ENCODE measurements at regions not wholly inside any gene's neighbourhood (a gene's known extent, or its start where the extent isn't known, plus 50 kb on each side); places are given as distances from the start of the nearest gene placed in this dataset.
A peak's percentile ranks its signal among the peaks of the same experiment; 100 is the strongest.
"Not testable (repeated sequence)": the region's sequence is repeated elsewhere in the genome, so short reads cannot be mapped to it uniquely, and the experiment has no call there.

DNA sequence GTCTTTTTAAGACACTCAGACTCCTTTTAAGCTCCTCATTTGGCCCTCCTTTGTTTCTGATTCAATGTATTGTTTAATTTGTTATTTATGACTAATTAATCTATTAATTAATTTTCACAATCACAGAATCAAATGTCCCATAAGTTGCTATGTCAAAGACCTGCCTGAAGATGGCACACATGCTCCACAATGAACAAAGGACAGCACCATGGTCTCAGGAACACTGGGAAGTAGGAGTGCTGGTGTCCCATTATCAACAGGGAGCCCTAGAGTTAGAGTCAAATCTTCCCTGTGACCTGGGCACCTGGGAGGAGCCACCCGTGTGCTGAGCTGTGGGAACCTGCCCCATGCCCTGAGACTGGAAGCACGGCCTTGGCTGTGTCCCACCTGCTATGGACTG, 1164.3 kb downstream of the RPIA start:
- H3K4me1 ChIP-seq; H3K27ac Mint-ChIP-seq (ENCODE audit: unreplicated experiment); BruUV-seq (replicated peaks); H3K36me3 ChIP-seq (ENCODE audit: control insufficient read depth, insufficient read depth, low read length); CTCF ChIA-PET; H3K27me3 Mint-ChIP-seq (ENCODE audit: insufficient read depth, unreplicated experiment); H3K27me3 ChIP-seq (replicated peaks; ENCODE audit: control insufficient read depth, insufficient read depth, low read length); H3K4me1 Mint-ChIP-seq (ENCODE audit: low read depth, unreplicated experiment); H3K9me3 ChIP-seq; H3K4me3 ChIP-seq (ENCODE audit: low read depth, low read length); POLR2A ChIA-PET; intact Hi-C loops (cut with micrococcal nuclease; ENCODE audit: unreplicated experiment); H3K9me3 Mint-ChIP-seq (ENCODE audit: unreplicated experiment); H3K36me3 Mint-ChIP-seq (ENCODE audit: insufficient read depth, unreplicated experiment); H3K4me3 Mint-ChIP-seq (ENCODE audit: unreplicated experiment); DNase-seq: not testable (repeated sequence)
- TF ChIP-seq, protein P1, sequence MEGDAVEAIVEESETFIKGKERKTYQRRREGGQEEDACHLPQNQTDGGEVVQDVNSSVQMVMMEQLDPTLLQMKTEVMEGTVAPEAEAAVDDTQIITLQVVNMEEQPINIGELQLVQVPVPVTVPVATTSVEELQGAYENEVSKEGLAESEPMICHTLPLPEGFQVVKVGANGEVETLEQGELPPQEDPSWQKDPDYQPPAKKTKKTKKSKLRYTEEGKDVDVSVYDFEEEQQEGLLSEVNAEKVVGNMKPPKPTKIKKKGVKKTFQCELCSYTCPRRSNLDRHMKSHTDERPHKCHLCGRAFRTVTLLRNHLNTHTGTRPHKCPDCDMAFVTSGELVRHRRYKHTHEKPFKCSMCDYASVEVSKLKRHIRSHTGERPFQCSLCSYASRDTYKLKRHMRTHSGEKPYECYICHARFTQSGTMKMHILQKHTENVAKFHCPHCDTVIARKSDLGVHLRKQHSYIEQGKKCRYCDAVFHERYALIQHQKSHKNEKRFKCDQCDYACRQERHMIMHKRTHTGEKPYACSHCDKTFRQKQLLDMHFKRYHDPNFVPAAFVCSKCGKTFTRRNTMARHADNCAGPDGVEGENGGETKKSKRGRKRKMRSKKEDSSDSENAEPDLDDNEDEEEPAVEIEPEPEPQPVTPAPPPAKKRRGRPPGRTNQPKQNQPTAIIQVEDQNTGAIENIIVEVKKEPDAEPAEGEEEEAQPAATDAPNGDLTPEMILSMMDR (IDR thresholded peaks at IDR 0.05; ENCODE audit: insufficient read depth in 1 of 2, low read depth in 1 of 2, low read length in 1 of 2, severe bottlenecking in 1 of 2, unreplicated experiment in 1 of 2) = peak in 1 of 2 experiments; percentile 30

DNA sequence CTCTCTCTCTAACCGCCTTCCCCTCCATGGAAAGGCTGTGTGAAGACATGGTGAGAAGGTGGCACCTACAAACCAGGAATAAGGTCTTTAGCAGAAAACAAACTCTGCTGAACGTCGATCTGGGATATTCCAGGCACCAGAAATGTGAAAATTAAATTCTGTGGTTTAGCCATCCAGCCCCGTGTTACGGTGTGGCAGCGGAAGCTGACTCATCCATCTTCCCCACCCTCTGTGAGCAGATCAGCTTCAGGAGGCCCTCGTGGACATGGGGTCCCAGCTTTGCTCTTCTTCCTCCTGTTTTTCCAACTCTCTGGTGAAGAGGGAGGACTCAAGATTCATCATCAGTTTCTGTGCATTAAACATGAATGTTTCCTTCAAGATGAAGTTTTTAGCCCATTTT, 1164.8 kb downstream of the RPIA start:
- H3K4me3 Mint-ChIP-seq (ENCODE audit: unreplicated experiment); POLR2A ChIA-PET; H3K27me3 Mint-ChIP-seq (ENCODE audit: insufficient read depth, unreplicated experiment); H3K27me3 ChIP-seq (replicated peaks; ENCODE audit: control insufficient read depth, insufficient read depth, low read length); H3K4me1 Mint-ChIP-seq (ENCODE audit: low read depth, unreplicated experiment); CTCF ChIA-PET; BruUV-seq (replicated peaks); H3K9me3 ChIP-seq; H3K4me1 ChIP-seq; H3K4me3 ChIP-seq (ENCODE audit: low read depth, low read length); H3K36me3 Mint-ChIP-seq (ENCODE audit: insufficient read depth, unreplicated experiment); H3K9me3 Mint-ChIP-seq (ENCODE audit: unreplicated experiment); DNase-seq; H3K36me3 ChIP-seq (ENCODE audit: control insufficient read depth, insufficient read depth, low read length); H3K27ac Mint-ChIP-seq (ENCODE audit: unreplicated experiment); intact Hi-C loops (cut with micrococcal nuclease; ENCODE audit: unreplicated experiment): not testable (repeated sequence)

DNA sequence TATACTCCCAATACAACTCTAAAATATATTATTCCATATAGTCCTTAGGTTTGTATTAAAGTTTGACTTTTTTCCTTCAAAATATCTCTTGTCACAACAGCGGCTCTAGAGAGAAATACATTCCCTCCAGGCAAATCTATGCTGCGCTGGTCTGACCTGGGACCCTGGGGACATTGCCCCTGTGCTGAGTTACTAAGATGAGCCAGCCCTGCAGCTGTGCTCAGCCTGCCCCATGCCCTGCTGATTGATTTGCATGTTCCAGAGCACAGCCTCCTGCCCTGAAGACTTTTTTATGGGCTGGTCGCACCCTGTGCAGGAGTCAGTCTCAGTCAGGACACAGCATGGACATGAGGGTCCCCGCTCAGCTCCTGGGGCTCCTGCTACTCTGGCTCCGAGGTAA, 1170.7 kb downstream of the RPIA start:
- intact Hi-C loops (cut with micrococcal nuclease; ENCODE audit: unreplicated experiment); H3K27me3 Mint-ChIP-seq (ENCODE audit: insufficient read depth, unreplicated experiment); BruUV-seq (replicated peaks); H3K27ac Mint-ChIP-seq (ENCODE audit: unreplicated experiment); H3K4me3 ChIP-seq (ENCODE audit: low read depth, low read length); DNase-seq; CTCF ChIA-PET; H3K9me3 Mint-ChIP-seq (ENCODE audit: unreplicated experiment); H3K4me3 Mint-ChIP-seq (ENCODE audit: unreplicated experiment); H3K4me1 ChIP-seq; H3K4me1 Mint-ChIP-seq (ENCODE audit: low read depth, unreplicated experiment); H3K9me3 ChIP-seq; POLR2A ChIA-PET; H3K27me3 ChIP-seq (replicated peaks; ENCODE audit: control insufficient read depth, insufficient read depth, low read length); H3K36me3 ChIP-seq (ENCODE audit: control insufficient read depth, insufficient read depth, low read length); H3K36me3 Mint-ChIP-seq (ENCODE audit: insufficient read depth, unreplicated experiment): not testable (repeated sequence)

DNA sequence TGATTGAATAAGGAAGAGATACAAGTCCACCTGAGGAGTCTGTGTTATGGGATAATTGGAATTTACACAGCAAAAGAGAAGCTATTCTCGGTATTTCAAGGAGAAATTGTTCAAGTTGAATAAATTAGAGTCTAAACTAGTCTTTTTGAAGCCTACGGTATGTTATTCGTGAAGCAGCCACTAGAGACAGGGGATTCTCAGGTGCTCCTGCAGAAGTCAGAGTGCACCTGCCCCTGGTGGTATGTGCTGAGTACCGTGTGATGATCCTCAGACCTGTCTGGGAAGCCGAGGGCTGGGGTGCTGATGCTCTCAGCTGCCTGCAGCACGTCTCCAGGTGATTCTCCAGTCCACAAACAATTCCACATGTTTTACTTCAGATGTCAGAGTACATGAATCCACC, 1171.7 kb downstream of the RPIA start:
- CTCF ChIA-PET; H3K27me3 Mint-ChIP-seq (ENCODE audit: insufficient read depth, unreplicated experiment); POLR2A ChIA-PET; H3K4me1 ChIP-seq; DNase-seq; H3K9me3 ChIP-seq; BruUV-seq (replicated peaks); H3K9me3 Mint-ChIP-seq (ENCODE audit: unreplicated experiment); H3K27ac Mint-ChIP-seq (ENCODE audit: unreplicated experiment); H3K27me3 ChIP-seq (replicated peaks; ENCODE audit: control insufficient read depth, insufficient read depth, low read length); H3K36me3 Mint-ChIP-seq (ENCODE audit: insufficient read depth, unreplicated experiment); H3K36me3 ChIP-seq (ENCODE audit: control insufficient read depth, insufficient read depth, low read length); intact Hi-C loops (cut with micrococcal nuclease; ENCODE audit: unreplicated experiment); H3K4me1 Mint-ChIP-seq (ENCODE audit: low read depth, unreplicated experiment); H3K4me3 Mint-ChIP-seq (ENCODE audit: unreplicated experiment); H3K4me3 ChIP-seq (ENCODE audit: low read depth, low read length): not testable (repeated sequence)

DNA sequence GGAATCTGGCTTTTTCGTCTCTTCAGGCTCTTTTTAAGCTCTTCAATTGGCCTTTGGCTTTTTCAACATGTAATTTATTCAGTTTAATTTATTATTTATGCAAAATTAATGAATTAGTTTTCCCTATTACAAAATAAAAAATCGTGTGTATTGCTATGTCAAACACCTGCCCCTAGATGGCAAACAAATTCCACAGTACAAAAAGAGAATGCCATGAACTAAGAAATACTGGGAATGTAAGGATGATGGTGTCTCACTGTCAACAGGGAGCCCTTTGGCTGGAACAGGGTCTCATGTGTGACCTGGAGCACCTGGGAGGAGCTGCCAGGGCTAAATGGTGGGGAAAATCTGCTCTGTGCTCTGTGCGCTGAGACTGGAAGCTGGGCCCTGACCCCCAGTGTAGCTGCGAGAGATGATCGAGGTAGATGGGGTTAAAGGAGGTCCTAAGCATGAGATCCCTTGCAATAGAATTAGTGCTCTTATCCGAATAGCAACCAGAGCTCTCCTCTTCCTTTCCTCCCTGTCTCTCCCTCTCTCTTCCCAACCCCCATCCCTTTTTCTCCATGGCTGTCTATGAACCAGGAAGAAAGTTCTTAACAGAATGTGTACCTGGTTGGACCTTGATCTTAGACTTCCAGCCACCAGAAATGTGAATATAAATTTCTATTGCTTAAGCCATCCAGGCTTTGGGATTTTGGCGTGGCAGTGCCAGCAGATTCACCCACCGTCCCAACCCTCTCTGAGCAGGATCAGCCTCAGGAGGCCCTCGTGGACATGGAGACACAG, 1183.5 kb downstream of the RPIA start:
- H3K36me3 ChIP-seq (ENCODE audit: control insufficient read depth, insufficient read depth, low read length); DNase-seq; CTCF ChIA-PET; H3K4me1 ChIP-seq; H3K27me3 Mint-ChIP-seq (ENCODE audit: insufficient read depth, unreplicated experiment); POLR2A ChIA-PET; H3K9me3 Mint-ChIP-seq (ENCODE audit: unreplicated experiment); H3K36me3 Mint-ChIP-seq (ENCODE audit: insufficient read depth, unreplicated experiment); BruUV-seq (replicated peaks); H3K4me1 Mint-ChIP-seq (ENCODE audit: low read depth, unreplicated experiment); H3K27me3 ChIP-seq (replicated peaks; ENCODE audit: control insufficient read depth, insufficient read depth, low read length); H3K4me3 Mint-ChIP-seq (ENCODE audit: unreplicated experiment); H3K9me3 ChIP-seq; H3K27ac Mint-ChIP-seq (ENCODE audit: unreplicated experiment); intact Hi-C loops (cut with micrococcal nuclease; ENCODE audit: unreplicated experiment); H3K4me3 ChIP-seq (ENCODE audit: low read depth, low read length): not testable (repeated sequence)

DNA sequence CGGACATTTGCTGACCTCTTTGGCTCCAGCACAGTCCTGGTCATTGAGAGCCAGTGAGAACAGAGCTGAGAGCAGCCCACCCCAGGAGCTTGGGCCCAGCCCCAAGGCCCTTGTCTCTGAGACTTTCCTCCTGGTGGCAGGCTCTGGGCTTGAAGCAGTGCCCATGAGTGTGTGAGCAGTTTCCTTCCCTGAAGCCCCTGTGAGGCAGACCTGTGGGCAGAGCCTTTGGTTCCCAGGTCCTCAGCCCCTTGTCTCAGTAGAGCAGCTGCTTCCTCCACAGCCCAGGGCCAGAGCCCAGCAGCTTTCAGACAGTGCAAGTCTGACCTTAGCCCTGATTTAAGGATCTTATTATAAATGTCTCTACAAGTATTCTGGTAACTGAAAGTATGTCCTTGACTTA, 1185.0 kb downstream of the RPIA start:
- POLR2A ChIA-PET; CTCF ChIA-PET; H3K27me3 ChIP-seq (replicated peaks; ENCODE audit: control insufficient read depth, insufficient read depth, low read length); H3K4me3 ChIP-seq (ENCODE audit: low read depth, low read length); H3K4me1 Mint-ChIP-seq (ENCODE audit: low read depth, unreplicated experiment); H3K9me3 ChIP-seq; BruUV-seq (replicated peaks); H3K27ac Mint-ChIP-seq (ENCODE audit: unreplicated experiment); DNase-seq; H3K4me1 ChIP-seq; H3K36me3 Mint-ChIP-seq (ENCODE audit: insufficient read depth, unreplicated experiment); intact Hi-C loops (cut with micrococcal nuclease; ENCODE audit: unreplicated experiment); H3K9me3 Mint-ChIP-seq (ENCODE audit: unreplicated experiment); H3K36me3 ChIP-seq (ENCODE audit: control insufficient read depth, insufficient read depth, low read length); H3K27me3 Mint-ChIP-seq (ENCODE audit: insufficient read depth, unreplicated experiment); H3K4me3 Mint-ChIP-seq (ENCODE audit: unreplicated experiment): not testable (repeated sequence)
